HepG2 (cell line): ENCODE measurements at regions not wholly inside any gene's neighbourhood (a gene's known extent, or its start where the extent isn't known, plus 50 kb on each side); places are given as distances from the start of the nearest gene placed in this dataset.
A peak's percentile ranks its signal among the peaks of the same experiment; 100 is the strongest.
"Not testable (repeated sequence)": the region's sequence is repeated elsewhere in the genome, so short reads cannot be mapped to it uniquely, and the experiment has no call there.

ENCODE experiments used
- ATAC-seq: fragments of 200-7000 bp; cut with Tn5 transposase; 3 replicates; pipeline ENCODE4 v1.9.1; 2020; ENCODE audit warnings: mild to moderate bottlenecking, moderate library complexity
- BruUV-seq: library from RNA; stranded (reverse); fragments of 400-500 nt; replicated peaks from 2 replicates; lab custom pipeline; 2021; lab: Mats Ljungman, UMichigan
- CTCF ChIA-PET: fragments of 300-600 bp; formaldehyde crosslinking; extraction: SDS; loops from one replicate; lab custom pipeline; 2021; ENCODE audit warnings: low total read pairs, inconsistent platforms, low intra/inter-chr PET ratio; lab: Yijun Ruan, JAX
- POLR2A ChIA-PET: fragments of 350-600 bp; sonication (Branson Sonifier 250); formaldehyde crosslinking; loops from one replicate; lab custom pipeline; 2020; ENCODE audit warnings: antibody characterized with exemption, inconsistent platforms; lab: Yijun Ruan, JAX
- DNase-seq: peaks from one replicate; pipeline ENCODE4 v3.0.0-alpha.2; 2015; ENCODE audit warnings: low spot score
- FAIRE-seq: peaks from 3 replicates; lab custom pipeline; 2011; peaks lifted over from hg19 to GRCh38; lab: Jason Lieb, UNC
- H2AFZ ChIP-seq: one replicate; pipeline ENCODE4 v1.6.1; 2011; ENCODE audit warnings: low read length, inconsistent platforms
- H3K27ac ChIP-seq: fragments of 300-600 bp; 3 replicates; pipeline ENCODE4 v1.8.0; 2011; ENCODE audit warnings: mixed run types, mild to moderate bottlenecking, mixed read lengths, low read length, inconsistent platforms; ENCODE audit not compliant: insufficient read depth; ENCODE audit errors: extremely low read length
- H3K27me3 ChIP-seq, 2 experiments: fragments of 200-600 bp in 1 of 2; 2 replicates in 1 of 2; 3 replicates in 1 of 2; pipeline versions ENCODE4 v1.6.0 to v1.8.0; 2011; ENCODE audit warnings: low read length in 2 of 2, mild to moderate bottlenecking in 2 of 2, moderate library complexity in 2 of 2, inconsistent platforms in 1 of 2; ENCODE audit not compliant: insufficient read depth in 2 of 2, control insufficient read depth in 1 of 2
- H3K36me3 ChIP-seq, 2 experiments: fragments of 200-600 bp in 1 of 2; replicated peaks in 1 of 2; 2 replicates in 1 of 2; 3 replicates in 1 of 2; pipeline versions ENCODE4 v1.5.1 to v1.8.0; 2011; ENCODE audit warnings: low read length in 2 of 2, inconsistent platforms in 1 of 2; ENCODE audit not compliant: insufficient read depth in 2 of 2, control insufficient read depth in 1 of 2
- H3K4me1 ChIP-seq: 2 replicates; pipeline ENCODE4 v1.5.1; 2012; ENCODE audit warnings: low read length, inconsistent platforms; ENCODE audit not compliant: insufficient read depth
- H3K4me2 ChIP-seq: 2 replicates; pipeline ENCODE4 v1.6.0; 2011; ENCODE audit warnings: low read depth, low read length, inconsistent platforms
- H3K4me3 ChIP-seq, 3 experiments: fragments of 200-600 bp in 1 of 3; sonication (generic), shearing (Covaris generic) in 1 of 3; replicated peaks in 1 of 3; 2 replicates each; pipeline ENCODE4 v1.5.1; 2011 to 2016; ENCODE audit warnings: low read length in 3 of 3, inconsistent platforms in 2 of 3, low read depth in 2 of 3, mild to moderate bottlenecking in 2 of 3, control low read depth in 1 of 3, mixed read lengths in 1 of 3; ENCODE audit not compliant: insufficient read depth in 1 of 3
- H3K79me2 ChIP-seq: one replicate; pipeline ENCODE4 v1.6.1; 2011; ENCODE audit warnings: low read length, inconsistent platforms; ENCODE audit not compliant: insufficient read depth
- H3K9ac ChIP-seq: 2 replicates; pipeline ENCODE4 v1.6.0; 2011; ENCODE audit warnings: mild to moderate bottlenecking, low read depth, low read length, inconsistent platforms; ENCODE audit not compliant: insufficient read depth
- H3K9me3 ChIP-seq: 2 replicates; pipeline ENCODE4 v1.5.1; 2012; ENCODE audit warnings: mild to moderate bottlenecking, low read length
- H4K20me1 ChIP-seq: 2 replicates; pipeline ENCODE4 v1.6.0; 2011; ENCODE audit warnings: inconsistent platforms, mild to moderate bottlenecking, low read length, moderate library complexity; ENCODE audit not compliant: insufficient read depth
- ASH2L ChIP-seq: fragments of 300-600, 200-600 bp; sonication (generic); IDR thresholded peaks from 2 replicates; pipeline ENCODE4 v1.7.0; 2017; ENCODE audit warnings: low read depth, mild to moderate bottlenecking, moderate library complexity, mixed read lengths, low read length; ENCODE audit not compliant: insufficient read length
- GABPB1 ChIP-seq: IDR thresholded peaks from 2 replicates; pipeline ENCODE4 v1.6.1; 2016; ENCODE audit warnings: mild to moderate bottlenecking, missing genetic modification reagents, moderate library complexity, missing compliant biosample characterization
- HDAC1 ChIP-seq: sonication (generic); formaldehyde crosslinking; IDR thresholded peaks from 2 replicates; pipeline ENCODE4 v1.5.1; 2020; ENCODE audit warnings: mild to moderate bottlenecking, missing genetic modification reagents
- HNRNPL ChIP-seq: fragments of 200-400 bp; formaldehyde crosslinking; IDR thresholded peaks from 2 replicates; pipeline ENCODE4 v1.6.1; 2017; ENCODE audit warnings: mild to moderate bottlenecking, low read depth, low read length
- HOXA3 ChIP-seq: sonication (generic); formaldehyde crosslinking; IDR thresholded peaks from 2 replicates; pipeline ENCODE4 v1.5.0; 2020; ENCODE audit warnings: missing genetic modification reagents
- NFYB ChIP-seq: sonication (generic); formaldehyde crosslinking; IDR thresholded peaks from 2 replicates; pipeline ENCODE4 v1.4.0; 2020; ENCODE audit warnings: missing genetic modification reagents
- POLR2A ChIP-seq, 2 experiments: IDR thresholded peaks; 2 replicates each; pipeline ENCODE4 v1.6.1; 2011; ENCODE audit warnings: low read depth in 2 of 2, low read length in 2 of 2, mild to moderate bottlenecking in 1 of 2, moderate library complexity in 1 of 2; ENCODE audit not compliant: insufficient read depth in 1 of 2
- POLR2AphosphoS5 ChIP-seq: IDR thresholded peaks from 2 replicates; pipeline ENCODE4 v1.6.1; 2012; ENCODE audit warnings: low read depth, low read length
- POLR2G ChIP-seq: fragments of 200-400 bp; formaldehyde crosslinking; IDR thresholded peaks from 2 replicates; pipeline ENCODE4 v1.6.1; 2018; ENCODE audit warnings: mild to moderate bottlenecking, low read depth, low read length, moderate library complexity
- THAP11 ChIP-seq: IDR thresholded peaks from 2 replicates; pipeline ENCODE4 v1.6.1; 2016; ENCODE audit warnings: missing biosample characterization, missing genetic modification reagents
- THRA ChIP-seq: sonication (generic); formaldehyde crosslinking; IDR thresholded peaks from 2 replicates; pipeline ENCODE4 v1.4.0; 2020; ENCODE audit warnings: missing genetic modification reagents, borderline replicate concordance
- ZHX1 ChIP-seq: sonication (generic); formaldehyde crosslinking; IDR thresholded peaks from 2 replicates; pipeline ENCODE4 v1.8.1; 2022; ENCODE audit warnings: low read depth, mild to moderate bottlenecking, missing genetic modification reagents
- ZNF605 ChIP-seq: sonication (generic); formaldehyde crosslinking; IDR thresholded peaks from 2 replicates; pipeline ENCODE4 v1.8.0; 2022; ENCODE audit warnings: mild to moderate bottlenecking, missing genetic modification reagents
- WGBS: methylation state at CpG from one replicate; pipeline ENCODE4 v1.1.6; 2017; ENCODE audit warnings: low lambda C conversion rate; 5-methylcytosine and 5-hydroxymethylcytosine counted together
- in situ Hi-C: cut with HindIII; loops from 2 replicates; pipeline ENCODE4 v1.10.0; 2017; ENCODE audit warnings: low pct_unique_long_range_greater_than_20kb; ENCODE audit not compliant: extremely low pct_ligation_motif_present
- intact Hi-C: fragments of 100-400 bp; cut with micrococcal nuclease; formaldehyde crosslinking; loops from one replicate; pipeline ENCODE4 v1.10.0; 2022; ENCODE audit not compliant: unreplicated experiment

- Histone ChIP-seq H3K27ac (peak overlapping the region; percentile 83), H3K4me2 (peak overlapping the region; percentile 63), H3K9ac (peak overlapping the region; percentile 81), H3K4me3 (peak overlapping the region; percentile 44 to 75 (median 66); a peak in 5 of 6 replicates), H3K79me2 (peaks cover 45% of the 10 kb centered on the region)
- 0 out of 2 replicates have a peak, but pooled peaks have one; percentile 21 for TF ChIP-seq ZNF605 (CRISPR knock-in tag)
- in situ Hi-C loops, H4K20me1 ChIP-seq, H2AFZ ChIP-seq, H3K27me3 ChIP-seq, CTCF ChIA-PET, H3K9me3 ChIP-seq, ATAC-seq, FAIRE-seq, DNase-seq, H3K4me1 ChIP-seq, BruUV-seq, H3K36me3 ChIP-seq: not testable (repeated sequence)
- intact Hi-C loops: loop anchor here (5.0 kb wide), 2 partner anchors 65 to 125 kb away; no protein-coding TSS in a partner anchor
- POLR2A ChIA-PET: interaction anchor here (1.1 to 1.3 kb wide), 2 partner anchors 42 to 176 kb away, joined by 5 to 6 read pairs; partner anchors contain the start of gene USP22
- 0% methylated on average over 5 of the region's 6 CpGs for WGBS
These were observed 175.3 kb downstream of the USP22 start for GRCh38 chr17:20867436-20867937.

- POLR2A ChIA-PET: interaction anchor here (1.1 to 1.3 kb wide), 2 partner anchors 43 to 175 kb away, joined by 5 to 6 read pairs; partner anchors contain the start of gene USP22
- intact Hi-C loops: loop anchor here (5.0 kb wide), 2 partner anchors 66 to 124 kb away; no protein-coding TSS in a partner anchor
- H4K20me1 ChIP-seq, FAIRE-seq, H3K27me3 ChIP-seq, in situ Hi-C loops, H3K9me3 ChIP-seq, CTCF ChIA-PET, H3K4me1 ChIP-seq, H3K36me3 ChIP-seq, BruUV-seq, H2AFZ ChIP-seq: not testable (repeated sequence)
- H3K79me2 ChIP-seq: peaks cover 48% of the 10 kb centered on the region
- peak overlapping the region; percentile 66 to 75 (median 71); a peak in 5 of 6 replicates for H3K4me3 ChIP-seq
- 39% methylated on average over 19 of the region's 25 CpGs for WGBS
- H3K27ac ChIP-seq: peak overlapping the region; percentile 83
- H3K4me2 ChIP-seq: peak overlapping the region; percentile 63
- peak; percentile 82 for DNase-seq
- peak; percentile 86 for ATAC-seq
- peak overlapping the region; percentile 81 for H3K9ac ChIP-seq
- TF ChIP-seq HOXA3 (CRISPR knock-in tag) (0 out of 2 replicates have a peak, but pooled peaks have one; percentile 15), THRA (CRISPR knock-in tag) (peak; percentile 43; the same call in 1 of the 2 replicates), POLR2AphosphoS5 (peak; percentile 83), HDAC1 (CRISPR knock-in tag) (peak; percentile 38; the same call in 1 of the 2 replicates), POLR2G (peak; percentile 86), POLR2A (IDR thresholded peaks at IDR 0.05; ENCODE audit: insufficient read depth in 1 of 2, low read depth in 2 of 2, low read length in 2 of 2) (peak; percentile 63 to 94), GABPB1 (CRISPR knock-in tag) (peak; percentile 37), ZHX1 (CRISPR knock-in tag) (0 out of 2 replicates have a peak, but pooled peaks have one; percentile 47), ASH2L (peak; percentile 42), NFYB (CRISPR knock-in tag) (peak; percentile 81), THAP11 (CRISPR knock-in tag) (peak; percentile 21; the same call in 1 of the 2 replicates), HNRNPL (0 out of 2 replicates have a peak, but pooled peaks have one; percentile 56)
These were observed 174.7 kb downstream of the USP22 start for GRCh38 chr17:20867938-20868661.
